Testis (tissue), 2 donors: ENCODE measurements at regions not wholly inside any gene's neighbourhood (a gene's known extent, or its start where the extent isn't known, plus 50 kb on each side); places are given as distances from the start of the nearest gene placed in this dataset.

ENCODE experiments used
- DNase-seq: peaks from one replicate; pipeline ENCODE4 v3.0.0-alpha.2; 2019
- H3K27ac ChIP-seq, 2 donors: fragments of 200-600 bp; sonication (generic); one replicate each; pipeline ENCODE4 v1.5.1; 2019
- H3K27me3 ChIP-seq: fragments of 200-600 bp; sonication (generic); one replicate; pipeline ENCODE4 v1.5.1; 2019
- H3K36me3 ChIP-seq: fragments of 200-600 bp; sonication (generic); one replicate; pipeline ENCODE4 v1.5.1; 2017; ENCODE audit warnings: low read depth; ENCODE audit errors: missing control alignments
- H3K4me1 ChIP-seq: fragments of 200-600 bp; sonication (generic); one replicate; pipeline ENCODE4 v1.5.1; 2019
- H3K4me3 ChIP-seq, 2 donors: fragments of 200-600 bp; sonication (generic); one replicate each; pipeline ENCODE4 v1.5.1; 2017 to 2019
- H3K9me3 ChIP-seq: fragments of 200-600 bp; sonication (generic); one replicate; pipeline ENCODE4 v1.5.1; 2017
- CTCF ChIP-seq, 3 experiments: fragments of 450-650 bp in 2 of 3; fragments of 200-600 bp in 1 of 3; sonication (generic) in 1 of 3; IDR thresholded peaks; one replicate each; pipeline ENCODE4 v1.5.1; 2016 to 2019; ENCODE audit warnings: antibody characterized with exemption in 3 of 3, mild to moderate bottlenecking in 2 of 3, moderate library complexity in 1 of 3
- POLR2A ChIP-seq: fragments of 450-650 bp; IDR thresholded peaks from one replicate; pipeline ENCODE4 v1.6.1; 2017; ENCODE audit warnings: antibody characterized with exemption, mild to moderate bottlenecking, moderate library complexity
- WGBS, 2 donors: methylation state at CpG; one replicate each; pipeline ENCODE4 v1.1.5; 2018; 5-methylcytosine and 5-hydroxymethylcytosine counted together
- intact Hi-C: fragments of 100-400 bp; cut with DNase I; formaldehyde crosslinking; loops from one replicate; pipeline ENCODE4 v1.15.1; 2023; ENCODE audit warnings: low total_unique reads

GRCh38 chr2:152930501-152930900, 212.1 kb downstream of the ARL6IP6 start:
- Histone ChIP-seq H3K36me3 (no peaks in the 10 kb centered on the region), H3K4me1 (no peaks in the 10 kb centered on the region), H3K9me3 (no peaks in the 10 kb centered on the region), H3K4me3 (no peak overlapping the region), H3K27me3 (no peaks in the 10 kb centered on the region), H3K27ac (no peak overlapping the region)
- WGBS, 2 donors, result 54 to 68% methylated on average over 2 of the region's 2 CpGs
- TF ChIP-seq CTCF (IDR thresholded peaks at IDR 0.05) (no peak), POLR2A (no peak)
- intact Hi-C loops, result no loop called here
- DNase-seq, result no peak

DNA sequence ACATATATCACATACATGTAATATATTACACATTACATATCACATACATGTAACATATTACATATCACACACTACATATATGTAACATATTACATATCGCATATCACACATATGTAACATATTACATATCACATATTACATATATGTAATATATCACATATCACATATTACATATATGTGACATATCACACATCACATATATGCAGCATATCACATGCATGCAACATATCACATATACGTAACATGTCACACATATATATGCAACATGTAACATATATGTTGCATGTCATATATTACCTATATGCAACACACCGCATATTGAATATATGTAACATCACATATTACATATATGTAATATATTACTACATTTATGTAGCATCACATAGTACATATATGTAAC, 211.2 kb downstream of the ARL6IP6 start:
- Histone ChIP-seq H3K36me3 (no peaks in the 10 kb centered on the region), H3K27me3 (no peaks in the 10 kb centered on the region), H3K9me3 (no peaks in the 10 kb centered on the region), H3K27ac (no peak overlapping the region), H3K4me1 (no peaks in the 10 kb centered on the region), H3K4me3 (no peak overlapping the region)
- 79 to 83% methylated on average over 3 of the region's 3 CpGs for WGBS, 2 donors
- intact Hi-C loops, result no loop called here
- no peak for TF ChIP-seq CTCF (IDR thresholded peaks at IDR 0.05)
- no peak for TF ChIP-seq POLR2A
- no peak for DNase-seq

- peak; percentile 84 for DNase-seq
- H3K36me3 ChIP-seq, result no peaks in the 10 kb centered on the region
- H3K4me1 ChIP-seq, result no peaks in the 10 kb centered on the region
- H3K9me3 ChIP-seq, result no peaks in the 10 kb centered on the region
- intact Hi-C loops, result no loop called here
- H3K4me3 ChIP-seq, result no peak overlapping the region
- no peak overlapping the region for H3K27ac ChIP-seq
- WGBS, 2 donors, result 40 to 41% methylated on average over 10 to 11 of the region's 11 CpGs
- no peaks in the 10 kb centered on the region for H3K27me3 ChIP-seq
- TF ChIP-seq POLR2A, result no peak
- peak; percentile 38 to 81 (median 63) for TF ChIP-seq CTCF (IDR thresholded peaks at IDR 0.05)
Observed at GRCh38 chr2:152925547-152926448, 207.4 kb downstream of the ARL6IP6 start.

GRCh38 chr2:152924722-152925121, 206.3 kb downstream of the ARL6IP6 start:
- H3K9me3 ChIP-seq, result no peaks in the 10 kb centered on the region
- no peaks in the 10 kb centered on the region for H3K4me1 ChIP-seq
- H3K36me3 ChIP-seq, result no peaks in the 10 kb centered on the region
- no peaks in the 10 kb centered on the region for H3K27me3 ChIP-seq
- intact Hi-C loops, result no loop called here
- TF ChIP-seq POLR2A (no peak), CTCF (IDR thresholded peaks at IDR 0.05) (no peak)
- 80 to 85% methylated on average over 3 of the region's 3 CpGs for WGBS, 2 donors
- no peak overlapping the region for H3K27ac ChIP-seq
- DNase-seq, result no peak
- H3K4me3 ChIP-seq, result no peak overlapping the region

DNA sequence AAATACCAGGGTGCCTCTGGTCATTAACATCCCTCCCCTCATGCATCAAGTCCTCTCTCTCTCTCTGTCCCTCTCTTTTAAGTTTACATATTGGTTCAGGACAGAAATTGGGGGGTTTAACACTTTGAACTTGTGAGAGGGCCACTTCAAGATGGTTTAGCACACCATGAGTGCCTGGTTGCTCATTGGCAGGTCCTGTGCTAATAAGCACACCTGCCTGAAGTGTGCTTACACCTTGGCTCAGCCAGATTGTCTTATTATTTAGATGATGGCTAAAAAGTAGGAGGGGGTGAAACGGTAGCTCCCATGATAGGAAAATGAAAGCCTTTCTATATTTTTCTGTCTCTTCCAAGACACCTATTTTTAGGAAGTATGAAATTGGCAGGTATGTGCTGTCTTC, 205.8 kb downstream of the ARL6IP6 start:
- H3K36me3 ChIP-seq, result no peaks in the 10 kb centered on the region
- H3K4me3 ChIP-seq, result no peak overlapping the region
- H3K9me3 ChIP-seq, result no peaks in the 10 kb centered on the region
- H3K27ac ChIP-seq, result no peak overlapping the region
- WGBS, 2 donors, result 68 to 93% methylated on average over 1 of the region's 1 CpG
- no peak for DNase-seq
- TF ChIP-seq CTCF (IDR thresholded peaks at IDR 0.05), result no peak
- TF ChIP-seq POLR2A, result no peak
- H3K4me1 ChIP-seq, result no peaks in the 10 kb centered on the region
- H3K27me3 ChIP-seq, result no peaks in the 10 kb centered on the region
- intact Hi-C loops, result no loop called here
